Liver (tissue), 3 donors: ENCODE measurements at regions not wholly inside any gene's neighbourhood (a gene's known extent, or its start where the extent isn't known, plus 50 kb on each side); places are given as distances from the start of the nearest gene placed in this dataset.

Source experiments
- EGR1 ChIP-seq, 2 donors: IDR thresholded peaks; 2 replicates each; pipeline ENCODE4 v1.6.1; 2016 to 2018; ENCODE audit warnings: antibody characterized with exemption in 2 of 2, low read depth in 2 of 2
- GABPA ChIP-seq, 2 donors: IDR thresholded peaks in 1 of 2; conservative IDR thresholded peaks in 1 of 2; 2 replicates each; pipeline ENCODE4 v1.6.1; 2016; ENCODE audit warnings: antibody characterized with exemption in 2 of 2, mild to moderate bottlenecking in 1 of 2, moderate library complexity in 1 of 2
- HNF4G ChIP-seq: IDR thresholded peaks from 2 replicates; pipeline ENCODE4 v1.6.1; 2016; ENCODE audit warnings: antibody characterized with exemption
- RXRA ChIP-seq, 2 donors: IDR thresholded peaks; 2 replicates each; pipeline ENCODE4 v1.6.1; 2017 to 2018; ENCODE audit warnings: antibody characterized with exemption in 2 of 2, mild to moderate bottlenecking in 1 of 2
- TAF1 ChIP-seq: conservative IDR thresholded peaks from 2 replicates; pipeline ENCODE4 v1.6.1; 2016; ENCODE audit warnings: antibody characterized with exemption, mild to moderate bottlenecking
- TF ChIP-seq, protein P1 (sequence below): IDR thresholded peaks from 2 replicates; pipeline ENCODE4 v1.6.1; 2016; ENCODE audit warnings: antibody characterized with exemption
- TF ChIP-seq, protein P2 (sequence below): fragments of 150-350 bp; IDR thresholded peaks from 2 replicates; pipeline ENCODE4 v1.5.1; 2017; ENCODE audit warnings: improper control_type of control experiment, low read depth, low read length; ENCODE audit not compliant: missing input control
- TF ChIP-seq, protein P3 (sequence below): IDR thresholded peaks from 2 replicates; pipeline ENCODE4 v1.6.1; 2016; ENCODE audit warnings: antibody characterized with exemption, mild to moderate bottlenecking
- donor health status: healthy.
- donor health status: healthy.

DNA sequence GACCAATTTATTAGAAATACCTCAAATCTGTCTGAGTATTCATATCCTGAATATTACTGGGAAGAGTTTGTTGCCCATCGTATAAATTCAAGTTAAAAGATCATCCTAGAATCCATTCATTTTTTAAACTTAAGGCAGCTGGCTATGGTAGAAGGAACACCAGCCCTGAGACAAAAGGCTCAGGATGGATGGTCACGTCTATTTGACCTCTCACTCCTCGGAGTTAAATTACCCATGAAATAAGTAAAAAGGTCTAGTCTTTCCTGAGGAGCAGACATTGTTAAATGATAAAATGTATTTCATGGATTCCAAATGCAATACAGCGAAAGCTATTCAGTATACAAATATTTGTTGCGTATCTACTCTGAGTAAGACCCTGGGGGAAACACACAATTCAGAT is 826.0 kb upstream of the LRATD1 start:
- TF ChIP-seq, protein P1, sequence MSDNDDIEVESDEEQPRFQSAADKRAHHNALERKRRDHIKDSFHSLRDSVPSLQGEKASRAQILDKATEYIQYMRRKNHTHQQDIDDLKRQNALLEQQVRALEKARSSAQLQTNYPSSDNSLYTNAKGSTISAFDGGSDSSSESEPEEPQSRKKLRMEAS = no peak
- TF ChIP-seq HNF4G = no peak
- TF ChIP-seq TAF1 = no peak
- TF ChIP-seq, protein P2, sequence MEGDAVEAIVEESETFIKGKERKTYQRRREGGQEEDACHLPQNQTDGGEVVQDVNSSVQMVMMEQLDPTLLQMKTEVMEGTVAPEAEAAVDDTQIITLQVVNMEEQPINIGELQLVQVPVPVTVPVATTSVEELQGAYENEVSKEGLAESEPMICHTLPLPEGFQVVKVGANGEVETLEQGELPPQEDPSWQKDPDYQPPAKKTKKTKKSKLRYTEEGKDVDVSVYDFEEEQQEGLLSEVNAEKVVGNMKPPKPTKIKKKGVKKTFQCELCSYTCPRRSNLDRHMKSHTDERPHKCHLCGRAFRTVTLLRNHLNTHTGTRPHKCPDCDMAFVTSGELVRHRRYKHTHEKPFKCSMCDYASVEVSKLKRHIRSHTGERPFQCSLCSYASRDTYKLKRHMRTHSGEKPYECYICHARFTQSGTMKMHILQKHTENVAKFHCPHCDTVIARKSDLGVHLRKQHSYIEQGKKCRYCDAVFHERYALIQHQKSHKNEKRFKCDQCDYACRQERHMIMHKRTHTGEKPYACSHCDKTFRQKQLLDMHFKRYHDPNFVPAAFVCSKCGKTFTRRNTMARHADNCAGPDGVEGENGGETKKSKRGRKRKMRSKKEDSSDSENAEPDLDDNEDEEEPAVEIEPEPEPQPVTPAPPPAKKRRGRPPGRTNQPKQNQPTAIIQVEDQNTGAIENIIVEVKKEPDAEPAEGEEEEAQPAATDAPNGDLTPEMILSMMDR = no peak
- TF ChIP-seq, protein P3, sequence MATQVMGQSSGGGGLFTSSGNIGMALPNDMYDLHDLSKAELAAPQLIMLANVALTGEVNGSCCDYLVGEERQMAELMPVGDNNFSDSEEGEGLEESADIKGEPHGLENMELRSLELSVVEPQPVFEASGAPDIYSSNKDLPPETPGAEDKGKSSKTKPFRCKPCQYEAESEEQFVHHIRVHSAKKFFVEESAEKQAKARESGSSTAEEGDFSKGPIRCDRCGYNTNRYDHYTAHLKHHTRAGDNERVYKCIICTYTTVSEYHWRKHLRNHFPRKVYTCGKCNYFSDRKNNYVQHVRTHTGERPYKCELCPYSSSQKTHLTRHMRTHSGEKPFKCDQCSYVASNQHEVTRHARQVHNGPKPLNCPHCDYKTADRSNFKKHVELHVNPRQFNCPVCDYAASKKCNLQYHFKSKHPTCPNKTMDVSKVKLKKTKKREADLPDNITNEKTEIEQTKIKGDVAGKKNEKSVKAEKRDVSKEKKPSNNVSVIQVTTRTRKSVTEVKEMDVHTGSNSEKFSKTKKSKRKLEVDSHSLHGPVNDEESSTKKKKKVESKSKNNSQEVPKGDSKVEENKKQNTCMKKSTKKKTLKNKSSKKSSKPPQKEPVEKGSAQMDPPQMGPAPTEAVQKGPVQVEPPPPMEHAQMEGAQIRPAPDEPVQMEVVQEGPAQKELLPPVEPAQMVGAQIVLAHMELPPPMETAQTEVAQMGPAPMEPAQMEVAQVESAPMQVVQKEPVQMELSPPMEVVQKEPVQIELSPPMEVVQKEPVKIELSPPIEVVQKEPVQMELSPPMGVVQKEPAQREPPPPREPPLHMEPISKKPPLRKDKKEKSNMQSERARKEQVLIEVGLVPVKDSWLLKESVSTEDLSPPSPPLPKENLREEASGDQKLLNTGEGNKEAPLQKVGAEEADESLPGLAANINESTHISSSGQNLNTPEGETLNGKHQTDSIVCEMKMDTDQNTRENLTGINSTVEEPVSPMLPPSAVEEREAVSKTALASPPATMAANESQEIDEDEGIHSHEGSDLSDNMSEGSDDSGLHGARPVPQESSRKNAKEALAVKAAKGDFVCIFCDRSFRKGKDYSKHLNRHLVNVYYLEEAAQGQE = no peak
- TF ChIP-seq EGR1 (IDR thresholded peaks at IDR 0.05; ENCODE audit: low read depth in 2 of 2) = no peak
- no peak for TF ChIP-seq RXRA (IDR thresholded peaks at IDR 0.05)
- no peak for TF ChIP-seq GABPA (IDR thresholded peaks at IDR 0.05 in 1 of 2, conservative IDR thresholded peaks at IDR 0.05 in 1 of 2)
